GM18907 (cell line): ENCODE measurements at regions not wholly inside any gene's neighbourhood (a gene's known extent, or its start where the extent isn't known, plus 50 kb on each side); places are given as distances from the start of the nearest gene placed in this dataset.

Experiments
- ATAC-seq: cut with Tn5 transposase; IDR thresholded peaks from one replicate; pipeline ENCODE4 v1.9.1; 2021; ENCODE audit warnings: mild to moderate bottlenecking, moderate library complexity; ENCODE audit not compliant: unreplicated experiment

DNA sequence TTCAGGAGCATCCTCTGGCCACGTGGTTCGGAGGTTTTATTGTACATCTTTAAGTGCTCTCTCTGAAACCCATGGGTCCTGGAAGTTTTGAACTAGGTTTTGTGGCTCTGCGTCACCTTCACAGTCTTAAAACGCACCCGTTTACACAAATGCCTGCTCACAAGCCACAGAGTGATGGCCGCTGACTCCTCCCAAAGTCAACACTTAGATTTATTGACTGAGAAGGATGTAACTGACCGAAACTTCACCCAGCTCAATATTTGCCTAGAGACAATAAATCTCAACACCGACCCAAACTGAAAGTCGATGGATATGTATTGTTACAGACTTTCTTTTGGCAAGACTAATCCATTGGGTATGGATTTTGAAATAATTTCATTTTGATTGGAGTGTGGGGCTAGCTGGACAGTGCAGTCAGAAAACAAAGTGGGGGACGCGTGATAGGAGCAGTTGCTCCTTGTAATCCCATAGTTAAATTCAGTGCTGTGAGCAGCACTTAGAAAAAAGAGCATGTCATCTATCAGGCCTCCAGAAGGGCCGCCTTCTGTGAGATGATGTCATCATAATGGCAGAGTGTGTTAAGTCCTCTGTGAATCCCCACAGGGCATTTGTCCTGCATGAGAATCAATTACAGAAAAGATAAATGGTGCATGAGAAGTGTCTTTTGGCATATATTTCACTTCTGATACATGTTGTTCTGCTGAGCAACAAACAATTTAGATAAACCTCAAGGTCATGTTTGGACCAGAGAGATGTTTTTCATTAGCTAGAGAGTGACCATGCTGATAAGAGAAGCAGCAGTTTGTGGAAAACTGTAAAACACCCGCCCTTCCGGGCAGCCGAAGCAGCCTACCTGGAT is 183.7 kb downstream of the INO80D start:
- no peak for ATAC-seq

DNA sequence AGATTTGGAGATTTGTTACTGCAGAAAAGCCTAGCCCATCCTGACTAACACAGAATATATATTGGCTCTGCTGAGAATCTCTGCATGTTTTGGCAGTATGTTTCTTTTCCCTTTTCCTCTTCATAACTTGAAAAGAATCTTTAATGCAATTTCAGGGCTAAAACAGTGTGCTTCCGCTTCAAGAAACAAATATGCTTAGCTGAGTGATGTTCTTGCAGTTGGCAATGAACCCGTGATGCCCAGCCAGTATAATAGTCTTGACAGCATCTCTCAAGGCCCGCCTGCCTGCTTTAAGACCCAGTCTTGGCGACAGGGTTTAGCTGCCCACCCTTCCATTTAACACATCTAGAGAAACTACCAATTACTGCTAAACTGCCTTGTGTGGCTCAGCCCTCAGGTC is 184.5 kb downstream of the INO80D start:
- no peak for ATAC-seq

- ATAC-seq = no peak
Measured at GRCh38 chr2:205898744-205899143, 187.2 kb downstream of the INO80D start.

DNA sequence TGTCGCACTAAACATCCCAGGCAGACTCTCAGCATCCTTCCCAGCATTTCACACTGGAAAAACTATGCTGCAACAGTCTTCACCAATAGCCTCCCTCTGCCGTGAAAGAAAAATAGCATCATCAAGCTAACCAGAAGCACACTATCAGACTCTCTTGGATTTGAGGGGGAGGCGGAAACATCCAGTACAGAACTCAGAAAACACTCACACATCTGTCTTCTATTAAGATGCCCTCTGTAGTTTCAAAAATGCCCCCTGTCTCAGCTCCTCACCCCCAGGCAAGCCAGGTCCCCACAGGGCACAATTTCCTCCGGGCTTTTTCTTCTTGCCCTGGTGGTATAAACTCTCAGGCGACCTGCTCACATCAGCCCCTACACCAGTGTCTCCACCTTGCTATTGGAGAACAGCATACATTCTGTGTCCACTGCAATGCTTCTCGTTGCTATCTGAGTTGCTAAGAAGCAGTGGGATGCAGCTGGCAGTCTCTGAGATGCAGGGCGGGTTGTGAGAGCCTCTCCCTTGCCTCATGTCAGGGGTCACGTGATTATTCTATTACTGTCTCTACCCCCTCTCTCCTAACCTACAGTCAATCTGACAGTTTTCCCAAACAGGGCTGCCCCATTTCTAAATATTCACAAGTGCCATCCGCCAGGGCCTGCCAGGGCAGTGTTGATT is 189.9 kb downstream of the INO80D start:
- no peak for ATAC-seq

GRCh38 chr2:205892665-205893259 is 193.2 kb downstream of the INO80D start:
- ATAC-seq = no peak

- no peak for ATAC-seq
Measured at GRCh38 chr2:205892251-205892655, 193.7 kb downstream of the INO80D start.

- ATAC-seq = no peak
Measured at GRCh38 chr2:205889114-205889513, 196.9 kb downstream of the INO80D start.

DNA sequence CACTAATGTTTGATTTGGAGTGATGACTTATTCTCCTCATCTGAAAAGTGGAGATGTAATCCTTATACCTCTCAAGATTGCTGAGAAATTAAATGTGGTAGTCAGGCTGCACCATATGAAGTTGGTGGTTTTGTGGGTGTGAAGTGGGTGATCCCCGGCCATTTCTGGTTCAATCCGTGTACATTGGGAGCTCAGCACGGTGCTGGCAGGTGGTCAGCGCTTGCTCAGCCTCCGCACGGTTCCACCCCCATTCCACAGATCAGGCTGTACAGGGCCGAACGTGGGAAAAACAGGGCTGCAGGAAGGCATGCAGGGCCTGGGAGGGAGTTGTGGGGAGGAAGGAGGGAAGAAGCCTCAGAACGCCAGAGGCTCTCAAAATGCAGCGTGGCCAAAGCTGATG is 198.3 kb downstream of the INO80D start:
- no peak for ATAC-seq

DNA sequence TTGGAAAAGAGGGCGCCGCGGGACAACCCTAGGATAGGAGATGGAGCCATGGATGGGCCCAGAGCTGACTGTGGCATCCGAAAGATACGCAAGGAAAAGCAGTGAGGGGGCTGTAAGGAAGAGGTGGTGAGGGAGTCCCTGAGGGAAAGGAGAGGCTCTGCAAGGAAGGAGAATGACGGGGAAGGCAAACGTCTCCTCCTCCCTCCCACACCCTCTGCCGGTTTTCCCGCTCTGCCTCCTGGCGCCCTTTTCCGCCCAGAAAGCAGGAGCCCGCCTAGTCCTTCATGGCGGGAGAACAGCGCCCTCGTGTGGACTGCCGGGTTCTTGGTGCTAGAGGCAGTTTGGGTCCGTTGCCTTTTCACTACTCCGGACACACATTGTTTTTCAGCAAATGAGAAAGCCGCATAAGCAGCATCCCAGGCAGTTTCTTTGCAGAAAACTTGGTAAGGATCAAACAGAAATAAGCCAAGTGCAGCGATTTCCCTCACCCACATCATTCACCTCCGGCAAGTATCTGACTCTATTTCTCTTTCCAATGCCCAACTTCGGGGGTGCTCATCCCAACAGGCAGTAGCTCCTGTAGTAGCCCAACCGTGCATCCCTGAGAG is 200.4 kb downstream of the INO80D start:
- no peak for ATAC-seq

DNA sequence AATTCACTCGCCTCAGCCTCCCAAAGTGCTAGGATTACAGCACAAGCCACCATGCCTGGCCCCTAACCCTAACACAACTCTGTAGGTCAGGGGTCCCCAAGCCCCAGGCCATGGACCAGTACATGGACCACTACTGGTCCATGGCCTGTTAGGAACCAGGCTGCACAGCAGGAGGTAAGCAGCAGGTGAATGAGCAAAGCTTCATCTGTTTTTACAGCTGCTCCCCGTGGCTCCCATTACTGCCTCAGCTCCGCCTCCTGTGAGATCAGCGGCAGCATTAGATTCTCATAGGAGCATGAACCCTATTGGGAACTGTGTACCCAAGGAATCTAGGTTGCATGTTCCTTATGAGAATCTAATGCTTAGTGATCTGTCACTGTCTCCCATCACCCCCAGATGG is 201.7 kb downstream of the NRP2 start:
- no peak for ATAC-seq

DNA sequence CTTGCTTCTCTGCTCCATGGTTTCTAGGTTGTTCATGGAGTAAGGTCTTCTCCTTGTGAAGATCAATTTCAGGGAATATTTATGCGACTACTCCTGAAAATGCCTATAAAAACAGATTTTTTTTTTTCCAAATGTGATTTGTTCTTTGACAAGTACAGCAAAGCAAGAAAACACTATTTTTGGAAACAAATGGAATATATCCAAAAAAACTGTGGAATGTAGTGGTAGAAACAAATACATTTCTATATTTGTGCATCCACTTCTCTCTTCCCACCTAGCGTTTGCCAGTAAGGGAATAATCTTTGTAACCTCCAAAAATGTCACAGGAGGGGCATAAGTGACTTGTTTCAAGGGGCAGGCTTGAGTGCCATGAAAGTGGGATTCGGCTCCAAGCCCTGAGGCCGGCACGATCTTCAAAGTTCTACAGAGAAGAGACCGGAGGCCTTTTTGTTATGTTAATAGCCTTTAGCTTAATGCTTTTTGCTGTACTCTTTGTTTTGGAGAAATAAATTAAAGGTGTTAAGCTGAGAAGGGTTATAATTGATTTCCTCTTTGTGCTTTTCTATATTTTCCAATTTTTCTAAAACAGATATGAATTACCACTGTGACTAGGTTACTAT is 200.6 kb downstream of the NRP2 start:
- ATAC-seq = no peak

GRCh38 chr2:205880048-205880447 is 197.7 kb downstream of the NRP2 start:
- ATAC-seq = no peak

DNA sequence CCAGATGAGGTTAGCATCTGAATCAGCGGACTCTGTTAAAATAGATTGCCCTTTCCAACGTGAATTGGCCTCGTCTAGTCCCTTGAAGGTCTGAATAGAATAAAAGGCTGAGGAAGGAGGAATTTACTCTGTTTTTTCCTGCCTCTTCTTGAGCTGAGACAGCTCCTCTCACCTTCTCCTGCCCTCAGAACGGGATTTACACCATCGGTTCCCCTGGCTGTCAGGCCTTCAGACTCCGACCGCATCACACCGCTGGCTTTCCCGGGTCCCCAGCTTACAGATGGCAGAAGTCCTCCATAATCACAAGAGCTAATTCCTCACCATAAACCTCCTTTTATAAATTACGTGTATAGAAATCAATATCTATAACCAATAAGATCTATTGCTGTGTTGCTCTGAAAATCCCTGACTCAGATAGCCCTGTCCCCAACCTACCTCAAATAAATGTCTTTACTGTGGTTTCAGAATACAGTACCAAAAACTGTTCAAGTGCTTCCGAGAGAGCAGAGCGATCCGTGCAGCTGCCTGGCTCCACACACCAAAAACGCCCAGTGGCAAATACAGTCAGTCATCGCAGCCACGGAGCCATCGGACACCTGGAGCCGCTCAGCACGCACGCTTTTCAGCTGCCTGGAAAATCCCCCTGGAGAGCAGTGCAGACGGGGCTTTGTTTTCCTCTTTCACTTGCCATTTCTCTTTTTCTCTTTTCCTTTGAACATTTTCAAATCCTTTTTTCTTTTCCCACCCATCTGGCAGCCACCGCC is 196.9 kb downstream of the NRP2 start:
- no peak for ATAC-seq

DNA sequence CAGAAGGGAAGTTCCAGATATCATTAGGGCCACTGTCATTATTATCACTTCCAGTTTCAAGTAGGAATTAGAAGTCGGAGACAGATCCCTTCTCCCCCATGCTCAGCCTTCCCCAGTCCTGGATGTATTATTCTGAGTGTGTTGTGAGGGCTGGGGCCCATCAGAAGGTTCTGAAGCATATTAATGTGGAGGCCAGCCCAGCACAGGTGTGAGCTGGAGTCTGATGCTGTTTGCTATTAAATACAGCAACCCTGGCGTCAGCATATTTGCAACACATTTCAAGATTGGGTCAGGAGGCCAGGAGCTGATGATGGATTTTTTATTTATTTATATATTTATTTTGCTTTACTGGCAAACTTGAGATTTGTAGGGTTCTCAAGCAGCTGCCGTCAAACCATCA is 195.2 kb downstream of the NRP2 start:
- no peak for ATAC-seq

DNA sequence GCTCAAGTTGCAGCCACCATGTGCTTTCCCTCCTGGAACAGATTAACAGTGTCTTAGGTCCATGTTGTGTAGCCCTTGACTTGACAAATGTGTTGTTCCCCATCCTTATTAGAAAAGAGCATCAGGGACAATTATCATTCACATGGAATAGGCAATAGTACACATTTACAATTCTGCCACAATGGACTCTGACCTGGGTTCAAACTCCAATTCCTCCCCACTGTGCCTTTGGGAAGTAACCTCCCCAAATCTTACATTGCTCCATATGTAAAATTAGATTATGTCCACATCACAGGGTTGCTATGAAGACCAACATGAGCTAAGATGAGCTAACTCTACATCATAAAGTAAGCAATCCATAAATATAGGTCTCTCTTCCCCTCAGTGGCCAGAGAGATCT is 193.8 kb downstream of the NRP2 start:
- ATAC-seq = no peak

DNA sequence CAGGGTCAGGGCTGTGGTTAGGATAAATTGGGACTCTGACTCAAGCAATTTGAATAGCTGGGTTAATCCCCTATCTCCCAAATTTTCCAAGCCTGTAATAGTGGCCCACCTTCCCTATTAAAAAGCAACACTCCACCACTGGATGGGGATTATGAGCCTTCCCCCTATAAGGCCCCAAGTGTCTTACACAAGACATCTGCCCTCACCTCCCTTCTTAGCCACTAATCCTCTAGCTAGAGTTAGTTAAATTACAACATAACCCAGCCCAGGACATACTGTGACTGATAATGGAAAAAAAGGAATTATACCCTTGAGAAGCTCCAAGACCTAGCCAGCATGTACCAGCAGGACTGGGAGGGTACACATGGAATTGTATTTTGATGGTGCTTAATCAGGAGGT is 190.4 kb downstream of the NRP2 start:
- no peak for ATAC-seq

DNA sequence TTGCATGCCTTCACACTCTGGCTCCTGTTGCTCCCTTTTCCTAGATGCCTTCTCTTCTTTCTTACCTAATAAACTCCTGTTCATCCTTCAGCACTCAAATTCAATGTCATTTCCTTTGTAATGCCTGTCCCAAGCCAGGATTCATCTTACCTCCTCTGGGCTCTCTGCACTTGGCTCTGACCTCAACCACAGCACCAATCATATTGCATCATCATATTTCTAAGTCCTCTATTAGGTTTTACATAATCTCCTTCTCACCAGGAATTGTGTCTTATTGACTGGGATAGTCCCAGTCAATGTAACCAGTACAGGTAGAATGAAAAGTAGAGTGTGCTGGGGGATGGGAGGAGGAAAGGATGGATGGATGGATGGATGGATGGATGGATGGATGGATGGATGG is 187.1 kb downstream of the NRP2 start:
- ATAC-seq = no peak

- ATAC-seq = peak; percentile 82
Measured at GRCh38 chr2:205868773-205869333, 186.6 kb downstream of the NRP2 start.

DNA sequence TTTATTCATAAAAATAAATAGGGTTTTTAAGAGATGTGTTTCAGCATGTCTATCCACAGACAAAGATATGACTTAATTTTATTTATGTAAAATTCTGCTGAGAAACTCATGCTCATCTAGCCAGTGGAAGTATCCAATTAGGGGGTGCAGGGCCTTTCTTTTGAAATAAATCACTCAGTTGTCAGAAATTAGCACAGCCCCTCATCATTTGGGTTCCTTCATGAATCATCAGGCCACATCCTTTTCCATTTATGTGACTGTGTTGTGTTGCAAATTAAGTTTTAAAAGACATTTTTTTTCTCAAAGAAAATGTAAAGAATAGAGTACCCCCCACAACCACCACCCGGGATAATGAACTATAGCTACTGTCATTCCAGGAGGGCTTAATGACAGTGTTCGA is 185.8 kb downstream of the NRP2 start:
- no peak for ATAC-seq

GRCh38 chr2:205867371-205867770 is 185.1 kb downstream of the NRP2 start:
- ATAC-seq = no peak
